ENCODE measurements at regions not wholly inside any gene's neighbourhood (a gene's known extent, or its start where the extent isn't known, plus 50 kb on each side); places are given as distances from the start of the nearest gene placed in this dataset.

DNA sequence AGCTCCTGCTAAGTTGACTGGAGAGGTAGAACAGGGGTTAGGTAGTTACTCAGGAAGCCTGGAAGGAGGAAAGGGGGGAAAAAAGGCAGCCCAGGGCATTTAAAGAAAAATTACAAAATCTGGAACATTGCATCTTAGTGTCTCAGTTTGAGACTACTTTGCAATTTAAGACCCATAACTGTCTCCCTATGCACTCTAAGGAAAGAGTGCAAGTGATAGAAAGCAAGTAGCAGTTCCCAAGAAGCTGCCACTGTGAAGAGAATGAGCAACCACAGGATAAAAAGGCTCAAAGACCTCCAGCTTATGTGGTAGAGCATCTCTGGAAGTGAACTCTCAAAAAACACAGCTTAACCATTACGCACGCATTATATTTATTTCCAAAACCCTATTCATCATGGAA is 141.8 kb downstream of the SLCO4C1 start:
- TF ChIP-seq POLR2AphosphoS5 (IDR thresholded peaks at IDR 0.05; ENCODE audit: low read depth, low read length), result no peak
- TF ChIP-seq EZH2 (IDR thresholded peaks at IDR 0.05; ENCODE audit: low read depth, low read length, severe bottlenecking), result no peak
- TF ChIP-seq, protein P1, sequence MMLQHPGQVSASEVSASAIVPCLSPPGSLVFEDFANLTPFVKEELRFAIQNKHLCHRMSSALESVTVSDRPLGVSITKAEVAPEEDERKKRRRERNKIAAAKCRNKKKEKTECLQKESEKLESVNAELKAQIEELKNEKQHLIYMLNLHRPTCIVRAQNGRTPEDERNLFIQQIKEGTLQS (IDR thresholded peaks at IDR 0.05; ENCODE audit: insufficient read depth, low read depth, low read length), result no peak
- no peak for TF ChIP-seq CHD2 (IDR thresholded peaks at IDR 0.05; ENCODE audit: low read length)
- no peak for TF ChIP-seq CREB1 (IDR thresholded peaks at IDR 0.05)
- TF ChIP-seq, protein P2, sequence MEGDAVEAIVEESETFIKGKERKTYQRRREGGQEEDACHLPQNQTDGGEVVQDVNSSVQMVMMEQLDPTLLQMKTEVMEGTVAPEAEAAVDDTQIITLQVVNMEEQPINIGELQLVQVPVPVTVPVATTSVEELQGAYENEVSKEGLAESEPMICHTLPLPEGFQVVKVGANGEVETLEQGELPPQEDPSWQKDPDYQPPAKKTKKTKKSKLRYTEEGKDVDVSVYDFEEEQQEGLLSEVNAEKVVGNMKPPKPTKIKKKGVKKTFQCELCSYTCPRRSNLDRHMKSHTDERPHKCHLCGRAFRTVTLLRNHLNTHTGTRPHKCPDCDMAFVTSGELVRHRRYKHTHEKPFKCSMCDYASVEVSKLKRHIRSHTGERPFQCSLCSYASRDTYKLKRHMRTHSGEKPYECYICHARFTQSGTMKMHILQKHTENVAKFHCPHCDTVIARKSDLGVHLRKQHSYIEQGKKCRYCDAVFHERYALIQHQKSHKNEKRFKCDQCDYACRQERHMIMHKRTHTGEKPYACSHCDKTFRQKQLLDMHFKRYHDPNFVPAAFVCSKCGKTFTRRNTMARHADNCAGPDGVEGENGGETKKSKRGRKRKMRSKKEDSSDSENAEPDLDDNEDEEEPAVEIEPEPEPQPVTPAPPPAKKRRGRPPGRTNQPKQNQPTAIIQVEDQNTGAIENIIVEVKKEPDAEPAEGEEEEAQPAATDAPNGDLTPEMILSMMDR (IDR thresholded peaks at IDR 0.05; ENCODE audit: control extremely low read depth in 1 of 3, insufficient read depth in 1 of 3, low read depth in 1 of 3, low read length in 3 of 3), result no peak
- TF ChIP-seq POLR2A (IDR thresholded peaks at IDR 0.05; ENCODE audit: control extremely low read depth in 1 of 2, low read depth in 2 of 2, low read length in 2 of 2), result no peak
- TF ChIP-seq SP4 (IDR thresholded peaks at IDR 0.05; ENCODE audit: low read length), result no peak
- no peak for TF ChIP-seq CEBPB (IDR thresholded peaks at IDR 0.05; ENCODE audit: low read depth, low read length)
- TF ChIP-seq RXRA (IDR thresholded peaks at IDR 0.05; ENCODE audit: insufficient read depth, low read depth, low read length), result no peak
- no peak for TF ChIP-seq BRCA1 (IDR thresholded peaks at IDR 0.05; ENCODE audit: low read depth, low read length)
- TF ChIP-seq ZNF274 (IDR thresholded peaks at IDR 0.05; ENCODE audit: borderline replicate concordance, extremely low read depth, low read length), result no peak
- TF ChIP-seq EP300 (IDR thresholded peaks at IDR 0.05; ENCODE audit: borderline replicate concordance in 1 of 2, low read depth in 2 of 2, low read length in 2 of 2), result no peak
- TF ChIP-seq POU5F1 (IDR thresholded peaks at IDR 0.05; ENCODE audit: low read depth, low read length), result no peak

Data from H1 (cell line).